Brain microvascular endothelial cell (primary cell): ENCODE measurements at regions not wholly inside any gene's neighbourhood (a gene's known extent, or its start where the extent isn't known, plus 50 kb on each side); places are given as distances from the start of the nearest gene placed in this dataset.

Experiments
- DNase-seq: peaks from one replicate; pipeline ENCODE4 v3.0.0-alpha.2; 2020
- H3K27ac ChIP-seq: fragments of 250-450 bp; sonication (Bioruptor Pico); 2 replicates; pipeline ENCODE4 v1.5.1; 2020; ENCODE audit warnings: mild to moderate bottlenecking, moderate library complexity
- H3K27me3 ChIP-seq: fragments of 250-450 bp; sonication (Bioruptor Pico); replicated peaks from 2 replicates; pipeline ENCODE4 v1.5.1; 2020; ENCODE audit warnings: mild to moderate bottlenecking
- H3K36me3 ChIP-seq: fragments of 250-450 bp; sonication (Bioruptor Pico); replicated peaks from 2 replicates; pipeline ENCODE4 v1.5.1; 2020; ENCODE audit warnings: mild to moderate bottlenecking
- H3K4me3 ChIP-seq: 2 replicates; pipeline ENCODE4 v1.5.1; 2011; ENCODE audit warnings: low read depth, mild to moderate bottlenecking, control low read depth, low read length, moderate library complexity
- in situ Hi-C: cut with HindIII; loops from 2 replicates; pipeline ENCODE4 v1.10.0; 2017; ENCODE audit warnings: low sequenced_read_pairs, low pct_ligation_motif_present
- TF ChIP-seq, protein P1 (sequence below): IDR thresholded peaks from 2 replicates; pipeline ENCODE4 v1.5.1; 2011; ENCODE audit warnings: low read depth, mild to moderate bottlenecking, moderate library complexity, low read length, control low read depth, inconsistent platforms; ENCODE audit errors: missing control alignments

DNA sequence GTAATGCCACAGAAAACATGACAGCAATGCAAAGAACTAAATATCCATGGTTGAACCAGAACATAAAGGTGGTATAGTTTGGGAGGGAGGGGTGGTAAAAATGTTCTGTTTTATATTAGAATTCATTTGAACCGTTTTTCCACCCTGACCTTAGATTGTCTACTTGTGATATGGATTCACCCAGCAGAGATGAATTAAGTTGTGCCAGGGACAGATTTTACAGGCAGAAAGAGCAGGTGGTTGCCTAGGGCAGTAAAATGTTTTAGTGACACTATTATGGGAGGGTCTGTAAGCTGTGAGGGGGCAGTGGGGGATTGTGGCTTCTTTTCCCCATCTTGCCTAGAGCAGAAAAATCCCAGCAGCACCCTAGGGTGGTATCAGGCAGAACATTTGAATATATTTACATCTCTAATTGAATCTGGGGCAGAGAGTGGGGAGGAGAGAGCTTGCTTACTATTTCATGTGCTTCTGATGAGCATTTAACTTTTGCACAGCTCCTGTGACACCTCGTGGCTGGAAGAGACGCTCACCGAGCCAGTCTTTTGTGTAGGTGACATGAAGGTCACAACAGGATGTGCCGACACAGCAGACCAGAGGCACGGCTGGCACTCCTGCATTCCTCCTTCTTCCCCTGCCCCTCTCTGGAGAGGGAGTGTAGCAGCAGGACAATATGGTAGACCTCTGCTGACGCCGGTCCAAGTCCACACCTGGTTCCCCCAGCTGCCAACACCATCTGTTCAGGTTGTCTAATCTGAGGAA, 452.3 kb downstream of the IRS2 start:
- in situ Hi-C loops, result no loop called here
- H3K27ac ChIP-seq, result no peak overlapping the region
- TF ChIP-seq, protein P1, sequence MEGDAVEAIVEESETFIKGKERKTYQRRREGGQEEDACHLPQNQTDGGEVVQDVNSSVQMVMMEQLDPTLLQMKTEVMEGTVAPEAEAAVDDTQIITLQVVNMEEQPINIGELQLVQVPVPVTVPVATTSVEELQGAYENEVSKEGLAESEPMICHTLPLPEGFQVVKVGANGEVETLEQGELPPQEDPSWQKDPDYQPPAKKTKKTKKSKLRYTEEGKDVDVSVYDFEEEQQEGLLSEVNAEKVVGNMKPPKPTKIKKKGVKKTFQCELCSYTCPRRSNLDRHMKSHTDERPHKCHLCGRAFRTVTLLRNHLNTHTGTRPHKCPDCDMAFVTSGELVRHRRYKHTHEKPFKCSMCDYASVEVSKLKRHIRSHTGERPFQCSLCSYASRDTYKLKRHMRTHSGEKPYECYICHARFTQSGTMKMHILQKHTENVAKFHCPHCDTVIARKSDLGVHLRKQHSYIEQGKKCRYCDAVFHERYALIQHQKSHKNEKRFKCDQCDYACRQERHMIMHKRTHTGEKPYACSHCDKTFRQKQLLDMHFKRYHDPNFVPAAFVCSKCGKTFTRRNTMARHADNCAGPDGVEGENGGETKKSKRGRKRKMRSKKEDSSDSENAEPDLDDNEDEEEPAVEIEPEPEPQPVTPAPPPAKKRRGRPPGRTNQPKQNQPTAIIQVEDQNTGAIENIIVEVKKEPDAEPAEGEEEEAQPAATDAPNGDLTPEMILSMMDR, result no peak
- no peak overlapping the region for H3K4me3 ChIP-seq
- no peaks in the 10 kb centered on the region for H3K27me3 ChIP-seq
- DNase-seq, result no peak
- H3K36me3 ChIP-seq, result no peaks in the 10 kb centered on the region

DNA sequence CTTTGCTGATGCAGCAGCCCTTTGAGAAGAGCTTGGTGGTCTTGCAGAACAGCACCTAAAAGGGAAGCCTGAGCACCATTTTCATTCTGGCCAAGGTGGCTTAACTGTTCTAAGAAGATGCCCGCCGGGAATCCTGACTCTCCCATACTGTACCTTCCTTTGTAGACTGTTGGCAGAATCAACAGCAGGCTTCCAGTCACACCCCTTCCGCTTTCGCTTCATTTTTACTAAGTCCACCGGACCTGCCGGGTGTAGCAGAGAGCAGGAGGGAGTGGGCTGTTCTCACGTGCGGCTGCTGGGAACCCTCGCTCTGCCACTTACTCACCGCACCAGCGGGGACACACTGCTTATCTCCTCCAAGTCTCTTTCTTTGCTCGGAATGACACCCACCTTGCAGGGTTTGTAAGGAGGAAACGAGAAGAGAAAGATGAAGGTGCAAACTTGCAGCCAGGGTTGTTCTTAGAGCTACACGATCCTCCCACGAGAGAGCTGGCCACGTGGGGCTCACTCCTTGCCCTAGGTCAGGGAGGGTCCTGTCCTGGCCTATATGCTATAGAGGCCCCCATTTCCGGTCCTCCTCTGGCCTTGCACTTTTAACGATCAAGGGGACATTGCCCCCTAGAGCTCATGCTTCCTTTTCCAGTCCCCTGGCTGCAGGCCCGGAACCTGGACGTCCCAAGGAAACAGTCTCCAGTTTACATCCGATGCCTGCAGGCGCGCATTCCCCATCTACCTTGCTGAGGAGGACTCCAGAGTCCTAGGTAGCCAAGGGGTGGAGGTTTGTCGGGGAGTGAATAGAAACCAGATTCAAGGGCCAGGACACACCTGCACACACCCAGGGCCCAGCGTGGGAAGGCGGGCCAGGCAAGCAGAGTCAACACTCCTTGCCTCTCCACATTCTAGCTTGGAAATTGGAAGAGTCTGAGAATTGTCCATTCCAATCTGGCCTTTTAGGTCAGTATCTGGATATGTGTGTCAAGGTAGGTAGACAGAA, 453.6 kb downstream of the IRS2 start:
- no peak for DNase-seq
- H3K27me3 ChIP-seq, result no peaks in the 10 kb centered on the region
- H3K4me3 ChIP-seq, result no peak overlapping the region
- H3K27ac ChIP-seq, result no peak overlapping the region
- in situ Hi-C loops, result no loop called here
- TF ChIP-seq, protein P1, result no peak
- no peaks in the 10 kb centered on the region for H3K36me3 ChIP-seq

DNA sequence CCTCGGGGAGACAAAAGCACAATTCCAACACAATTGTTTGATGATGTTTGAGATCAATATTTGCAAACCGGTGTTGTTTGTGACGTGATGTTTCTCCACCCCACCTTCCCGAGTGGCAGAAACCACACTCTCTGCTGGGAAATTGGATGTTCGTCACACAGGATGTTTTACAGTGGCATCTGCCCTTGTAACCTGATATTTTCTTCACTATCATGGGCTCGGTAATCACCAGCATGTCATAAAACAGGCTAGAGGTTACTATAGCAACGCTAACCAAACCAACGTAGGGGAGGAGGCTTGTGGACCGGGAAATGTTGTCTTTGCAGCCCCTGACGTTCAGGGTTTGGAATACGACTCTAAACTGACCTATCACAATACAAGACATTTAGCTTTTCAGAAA, 454.5 kb downstream of the IRS2 start:
- Histone ChIP-seq H3K27ac (no peak overlapping the region), H3K4me3 (no peak overlapping the region), H3K27me3 (no peaks in the 10 kb centered on the region), H3K36me3 (no peaks in the 10 kb centered on the region)
- TF ChIP-seq, protein P1, result no peak
- DNase-seq, result peak; percentile 90
- in situ Hi-C loops, result no loop called here

DNA sequence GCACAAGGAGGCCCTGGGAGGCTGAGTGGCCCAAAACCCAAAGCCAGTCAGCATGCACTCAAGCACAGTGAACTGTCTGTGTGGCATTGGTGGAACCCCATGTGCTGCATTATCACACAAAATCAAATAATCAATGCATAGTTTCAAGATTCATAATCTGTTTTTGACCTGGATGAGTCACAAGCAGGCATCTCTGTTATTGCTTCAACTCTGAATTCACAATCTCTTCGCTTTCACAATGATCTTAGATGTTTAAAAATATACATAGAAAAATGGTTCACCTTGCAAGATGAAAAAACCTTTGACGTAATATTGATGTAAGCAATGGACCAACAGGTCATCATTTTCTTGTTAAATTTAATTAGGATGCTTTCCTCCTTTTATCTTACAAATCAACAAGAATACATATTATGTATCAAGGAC, 455.4 kb downstream of the IRS2 start:
- TF ChIP-seq, protein P1, result no peak

DNA sequence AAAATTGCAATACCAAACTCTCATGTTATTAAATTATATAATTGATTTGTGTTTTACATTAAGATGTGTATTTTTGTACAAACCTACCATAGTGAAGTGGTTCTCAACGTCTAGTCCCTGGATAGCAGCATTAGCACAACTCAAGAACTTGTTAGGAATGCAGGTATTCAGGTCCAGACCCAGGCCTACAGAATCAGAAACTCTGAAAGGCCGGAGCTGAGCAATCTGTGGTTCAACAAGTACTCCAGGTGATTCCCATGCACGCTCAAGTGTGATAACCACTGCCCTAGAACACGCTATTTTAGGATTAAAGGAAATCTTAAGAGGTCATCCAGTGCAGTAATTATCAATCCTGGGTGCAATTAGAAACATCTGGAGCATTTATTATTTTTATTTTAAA, 456.3 kb downstream of the IRS2 start:
- in situ Hi-C loops, result no loop called here
- H3K27ac ChIP-seq, result no peak overlapping the region
- H3K27me3 ChIP-seq, result no peaks in the 10 kb centered on the region
- TF ChIP-seq, protein P1, result no peak
- no peak overlapping the region for H3K4me3 ChIP-seq
- no peaks in the 10 kb centered on the region for H3K36me3 ChIP-seq
- DNase-seq, result no peak

More for the DNA sequence above, 455.4 kb downstream of the IRS2 start:
- in situ Hi-C loops, result no loop called here
- H3K27ac ChIP-seq, result peak overlapping the region; percentile 7
- no peaks in the 10 kb centered on the region for H3K27me3 ChIP-seq
- no peaks in the 10 kb centered on the region for H3K36me3 ChIP-seq
- no peak overlapping the region for H3K4me3 ChIP-seq
- DNase-seq, result peak; percentile 14
